Ovary (tissue), 3 donors: ENCODE measurements at regions not wholly inside any gene's neighbourhood (a gene's known extent, or its start where the extent isn't known, plus 50 kb on each side); places are given as distances from the start of the nearest gene placed in this dataset.

ENCODE experiments used
- CTCF ChIP-seq, 3 donors: fragments of 450-650 bp in 2 of 3; fragments of 200-600 bp in 1 of 3; IDR thresholded peaks; one replicate each; pipeline versions ENCODE4 v1.5.1 to v1.8.0; 2016 to 2022; ENCODE audit warnings: antibody characterized with exemption in 3 of 3, mild to moderate bottlenecking in 1 of 3
- EP300 ChIP-seq: sonication (generic); formaldehyde crosslinking; IDR thresholded peaks from one replicate; pipeline ENCODE4 v1.6.1; 2017; ENCODE audit warnings: antibody characterized with exemption
- POLR2A ChIP-seq: fragments of 450-650 bp; IDR thresholded peaks from one replicate; pipeline ENCODE4 v1.6.1; 2017; ENCODE audit warnings: antibody characterized with exemption, mild to moderate bottlenecking, moderate library complexity
- donor health status: DM: no; HTN: no; CAD: no.

GRCh38 chr2:8550937-8551621 is 130.8 kb upstream of the ID2 start:
- TF ChIP-seq EP300: no peak
- TF ChIP-seq CTCF (IDR thresholded peaks at IDR 0.05): no peak
- no peak for TF ChIP-seq POLR2A
